ENCODE measurements at regions not wholly inside any gene's neighbourhood (a gene's known extent, or its start where the extent isn't known, plus 50 kb on each side); places are given as distances from the start of the nearest gene placed in this dataset.

- no peak overlapping the region for H3K4me2 ChIP-seq (ENCODE audit: insufficient read depth, low read length)
- no peak for TF ChIP-seq CTCF (IDR thresholded peaks at IDR 0.05; ENCODE audit: extremely low read depth, low read depth, low read length)
- no peak for DNase-seq (ENCODE audit: insufficient read length, low spot score, missing footprints)
- H3K36me3 ChIP-seq (ENCODE audit: insufficient read depth, low read length), result no peaks in the 10 kb centered on the region
- no peaks in the 10 kb centered on the region for H3K27me3 ChIP-seq (ENCODE audit: insufficient read depth, low read length)
- H3K4me3 ChIP-seq (ENCODE audit: insufficient read depth, low read length), result no peak overlapping the region
- H3K9me3 ChIP-seq (ENCODE audit: low read depth, low read length), result peaks cover 3% of the 10 kb centered on the region
- H2AFZ ChIP-seq (ENCODE audit: low read length), result no peak overlapping the region
- no peaks in the 10 kb centered on the region for H4K20me1 ChIP-seq (ENCODE audit: insufficient read depth, low read length)
- H3K79me2 ChIP-seq (ENCODE audit: insufficient read depth, low read length), result no peaks in the 10 kb centered on the region
- H3K4me1 ChIP-seq (ENCODE audit: insufficient read depth, low read length), result no peaks in the 10 kb centered on the region
- no peak overlapping the region for H3K27ac ChIP-seq (ENCODE audit: low read depth, low read length)
These were observed 106.7 kb upstream of the VWC2 start for GRCh38 chr7:49666764-49667163.

- Histone ChIP-seq H3K4me2 (ENCODE audit: insufficient read depth, low read length) (no peak overlapping the region), H4K20me1 (ENCODE audit: insufficient read depth, low read length) (no peaks in the 10 kb centered on the region), H3K79me2 (ENCODE audit: insufficient read depth, low read length) (no peaks in the 10 kb centered on the region), H3K36me3 (ENCODE audit: insufficient read depth, low read length) (no peaks in the 10 kb centered on the region), H3K27me3 (ENCODE audit: insufficient read depth, low read length) (no peaks in the 10 kb centered on the region), H3K9me3 (ENCODE audit: low read depth, low read length) (peaks cover 3% of the 10 kb centered on the region), H3K4me3 (ENCODE audit: insufficient read depth, low read length) (no peak overlapping the region), H3K4me1 (ENCODE audit: insufficient read depth, low read length) (no peaks in the 10 kb centered on the region), H2AFZ (ENCODE audit: low read length) (no peak overlapping the region), H3K27ac (ENCODE audit: low read depth, low read length) (no peak overlapping the region)
- DNase-seq (ENCODE audit: insufficient read length, low spot score, missing footprints), result no peak
- TF ChIP-seq CTCF (IDR thresholded peaks at IDR 0.05; ENCODE audit: extremely low read depth, low read depth, low read length), result no peak
These were observed 104.2 kb upstream of the VWC2 start for GRCh38 chr7:49669285-49669684.

- Histone ChIP-seq H3K27me3 (ENCODE audit: insufficient read depth, low read length) (no peaks in the 10 kb centered on the region), H3K9me3 (ENCODE audit: low read depth, low read length) (peaks cover 3% of the 10 kb centered on the region), H3K27ac (ENCODE audit: low read depth, low read length) (no peak overlapping the region), H3K4me2 (ENCODE audit: insufficient read depth, low read length) (no peak overlapping the region), H2AFZ (ENCODE audit: low read length) (no peak overlapping the region), H3K4me3 (ENCODE audit: insufficient read depth, low read length) (no peak overlapping the region), H3K4me1 (ENCODE audit: insufficient read depth, low read length) (no peaks in the 10 kb centered on the region), H3K79me2 (ENCODE audit: insufficient read depth, low read length) (no peaks in the 10 kb centered on the region), H4K20me1 (ENCODE audit: insufficient read depth, low read length) (no peaks in the 10 kb centered on the region), H3K36me3 (ENCODE audit: insufficient read depth, low read length) (no peaks in the 10 kb centered on the region)
- DNase-seq (ENCODE audit: insufficient read length, low spot score, missing footprints), result no peak
- TF ChIP-seq CTCF (IDR thresholded peaks at IDR 0.05; ENCODE audit: extremely low read depth, low read depth, low read length), result no peak
These were observed 103.7 kb upstream of the VWC2 start for GRCh38 chr7:49669692-49670260.

GRCh38 chr7:49670991-49671390 lies 102.4 kb upstream of the VWC2 start:
- Histone ChIP-seq H3K27me3 (ENCODE audit: insufficient read depth, low read length) (no peaks in the 10 kb centered on the region), H3K4me3 (ENCODE audit: insufficient read depth, low read length) (no peak overlapping the region), H4K20me1 (ENCODE audit: insufficient read depth, low read length) (no peaks in the 10 kb centered on the region), H3K36me3 (ENCODE audit: insufficient read depth, low read length) (no peaks in the 10 kb centered on the region), H3K4me1 (ENCODE audit: insufficient read depth, low read length) (no peaks in the 10 kb centered on the region), H3K79me2 (ENCODE audit: insufficient read depth, low read length) (no peaks in the 10 kb centered on the region), H3K27ac (ENCODE audit: low read depth, low read length) (no peak overlapping the region), H3K4me2 (ENCODE audit: insufficient read depth, low read length) (no peak overlapping the region), H2AFZ (ENCODE audit: low read length) (no peak overlapping the region), H3K9me3 (ENCODE audit: low read depth, low read length) (peaks cover 3% of the 10 kb centered on the region)
- DNase-seq (ENCODE audit: insufficient read length, low spot score, missing footprints), result no peak
- TF ChIP-seq CTCF (IDR thresholded peaks at IDR 0.05; ENCODE audit: extremely low read depth, low read depth, low read length), result no peak
